ENCODE measurements at regions not wholly inside any gene's neighbourhood (a gene's known extent, or its start where the extent isn't known, plus 50 kb on each side); places are given as distances from the start of the nearest gene placed in this dataset.

DNA sequence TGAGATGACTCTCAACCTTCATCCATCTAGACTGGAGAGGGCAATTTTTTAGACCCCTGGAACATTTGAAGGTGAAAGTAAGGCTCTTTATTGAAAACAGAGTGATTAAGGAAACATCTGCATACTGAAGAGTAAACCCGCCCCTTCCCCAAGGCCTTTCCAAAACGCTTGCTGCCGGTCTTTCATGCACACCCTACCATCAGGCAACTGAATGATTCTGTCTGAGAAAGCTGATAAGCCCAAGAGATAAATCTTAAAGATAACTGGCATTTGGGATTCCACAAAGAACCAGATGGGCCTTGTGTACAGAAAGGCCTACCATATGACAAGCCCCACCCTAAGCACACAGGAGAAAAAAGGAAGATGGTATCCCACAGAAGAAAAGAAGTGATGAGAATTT lies 54.4 kb upstream of the PIK3R1 start:
- no peak overlapping the region for H3K4me3 ChIP-seq (replicated peaks; ENCODE audit: low read depth, low read length)
- TF ChIP-seq CTCF (IDR thresholded peaks at IDR 0.05; ENCODE audit: low read length, missing control alignments) = no peak
- DNase-seq (ENCODE audit: low read depth) = no peak

DNA sequence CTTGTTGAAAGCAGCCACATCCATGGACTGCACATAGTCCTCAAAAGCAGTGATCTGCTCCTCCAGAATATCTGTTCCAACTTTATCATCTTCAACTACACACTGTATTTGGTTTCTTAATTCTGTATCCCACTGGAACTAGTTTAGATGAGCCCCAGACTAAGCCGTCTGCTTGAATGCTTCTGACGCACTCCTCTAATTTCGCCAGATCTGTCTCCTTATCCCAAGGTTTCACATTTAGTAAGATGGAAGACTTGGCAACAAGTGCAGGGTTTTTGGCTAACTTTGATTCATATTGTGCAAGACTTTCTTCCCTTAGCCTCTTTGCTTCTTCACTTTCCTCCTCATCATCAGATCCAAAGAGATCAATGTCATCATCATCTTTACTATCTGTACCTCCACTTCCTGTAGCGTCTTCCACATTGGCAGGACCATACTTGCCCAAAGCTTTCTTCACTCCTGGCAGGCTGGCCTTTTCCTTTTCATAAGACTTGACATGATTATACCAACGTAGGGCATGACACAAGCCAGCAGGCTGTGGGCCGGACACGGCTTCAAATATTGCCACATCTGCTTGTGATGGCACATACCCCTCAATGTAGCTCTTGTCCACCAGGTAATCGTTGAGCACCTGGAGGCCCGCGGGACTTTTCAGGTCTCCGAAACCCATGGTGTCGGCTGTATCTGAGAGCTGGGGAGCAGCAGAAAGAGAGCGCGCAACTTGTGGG lies 56.2 kb upstream of the PIK3R1 start:
- no peak for TF ChIP-seq CTCF (IDR thresholded peaks at IDR 0.05; ENCODE audit: low read length, missing control alignments)
- no peak overlapping the region for H3K4me3 ChIP-seq (replicated peaks; ENCODE audit: low read depth, low read length)
- peak; percentile 67 for DNase-seq (ENCODE audit: low read depth)

- H3K4me3 ChIP-seq (replicated peaks; ENCODE audit: low read depth, low read length) = no peak overlapping the region
- TF ChIP-seq CTCF (IDR thresholded peaks at IDR 0.05; ENCODE audit: low read length, missing control alignments) = no peak
- DNase-seq (ENCODE audit: low read depth) = no peak
Measured at GRCh38 chr5:68155940-68156339, 59.6 kb upstream of the PIK3R1 start.

DNA sequence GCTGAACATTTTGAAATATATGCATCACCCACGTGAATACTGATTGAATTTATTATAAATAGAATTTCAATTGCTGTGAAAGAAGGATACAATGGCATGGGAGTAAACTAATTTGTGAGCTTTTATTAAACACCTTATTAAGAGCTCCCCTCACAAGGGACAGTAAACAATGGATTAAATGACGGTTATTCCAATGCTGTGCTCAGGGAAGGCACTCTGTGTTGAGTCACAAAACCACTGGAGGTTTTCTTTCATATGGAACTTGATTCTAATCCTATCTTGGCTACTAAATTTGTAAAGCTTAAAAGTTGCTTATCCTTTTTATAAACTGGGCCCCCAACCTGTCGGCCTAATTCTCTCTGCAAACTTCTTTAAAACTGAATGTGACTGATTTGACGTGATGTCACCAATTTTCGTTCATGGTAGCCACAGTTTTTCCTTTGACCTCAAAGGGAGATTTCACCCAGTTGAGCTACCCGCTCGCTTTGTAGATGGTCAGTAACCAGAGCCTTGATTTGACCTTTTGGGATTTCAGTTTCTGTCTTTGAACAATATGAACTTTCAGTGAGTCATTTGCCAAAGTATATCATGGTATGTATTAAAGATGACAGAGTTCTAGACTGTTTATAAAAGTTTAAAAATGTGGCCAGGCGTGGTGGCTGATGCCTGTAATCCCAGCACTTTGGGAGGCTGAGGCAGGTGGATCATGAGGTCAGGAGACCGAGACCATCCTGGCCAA lies 61.3 kb upstream of the PIK3R1 start:
- no peak for TF ChIP-seq CTCF (IDR thresholded peaks at IDR 0.05; ENCODE audit: low read length, missing control alignments)
- no peak overlapping the region for H3K4me3 ChIP-seq (replicated peaks; ENCODE audit: low read depth, low read length)
- DNase-seq (ENCODE audit: low read depth) = no peak

- no peak for DNase-seq (ENCODE audit: low read depth)
- H3K4me3 ChIP-seq (replicated peaks; ENCODE audit: low read depth, low read length) = no peak overlapping the region
- TF ChIP-seq CTCF (IDR thresholded peaks at IDR 0.05; ENCODE audit: low read length, missing control alignments) = no peak
Measured at GRCh38 chr5:68151812-68152211, 63.7 kb upstream of the PIK3R1 start.

DNA sequence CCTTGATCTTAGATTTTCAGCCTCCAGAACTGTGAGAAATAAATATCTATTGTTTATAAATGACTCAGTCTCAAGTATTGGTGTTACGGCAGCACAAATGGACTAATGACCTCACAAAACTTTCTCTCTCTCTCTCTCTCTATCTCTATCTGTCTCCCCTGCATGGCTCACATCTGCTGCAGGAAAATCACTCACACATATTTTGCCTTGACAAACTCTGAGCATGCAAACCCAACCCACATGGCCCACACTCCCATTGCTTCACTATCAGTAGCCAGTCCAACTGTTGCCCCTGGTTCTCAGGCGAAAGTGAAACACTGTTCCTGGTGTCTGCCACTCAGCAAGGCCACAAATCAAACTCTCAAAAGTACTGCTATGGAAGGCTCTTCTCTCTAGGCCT lies 66.4 kb upstream of the PIK3R1 start:
- TF ChIP-seq CTCF (IDR thresholded peaks at IDR 0.05; ENCODE audit: low read length, missing control alignments) = no peak
- peak; percentile 56 for DNase-seq (ENCODE audit: low read depth)

More for the DNA sequence above, 66.4 kb upstream of the PIK3R1 start:
- no peak overlapping the region for H3K4me3 ChIP-seq (replicated peaks; ENCODE audit: low read depth, low read length)
